HG03460 (cell line): ENCODE measurements at regions not wholly inside any gene's neighbourhood (a gene's known extent, or its start where the extent isn't known, plus 50 kb on each side); places are given as distances from the start of the nearest gene placed in this dataset.

Experiments
- ATAC-seq: cut with Tn5 transposase; IDR thresholded peaks from one replicate; pipeline ENCODE4 v1.9.1; 2021; ENCODE audit not compliant: unreplicated experiment

DNA sequence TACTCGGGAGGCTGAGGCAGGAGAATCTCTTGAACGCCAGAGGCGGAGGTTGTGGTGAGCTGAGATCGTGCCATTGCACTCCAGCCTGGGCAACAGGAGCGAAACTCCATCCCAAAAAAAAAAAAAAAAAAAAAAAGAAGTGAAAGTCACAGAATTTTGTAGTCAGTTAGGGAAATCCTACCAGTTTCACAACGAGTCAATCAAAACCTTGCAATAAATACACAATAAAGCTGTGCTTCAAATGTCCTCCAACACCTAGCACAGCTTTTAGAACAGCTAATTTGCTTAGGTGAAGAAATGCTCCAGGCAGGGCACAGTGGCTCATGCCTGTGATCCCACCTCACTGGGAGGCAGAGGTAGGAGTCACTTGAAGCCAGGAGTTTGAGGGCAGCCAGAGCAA is 112.8 kb upstream of the ATF7IP start:
- ATAC-seq: no peak

DNA sequence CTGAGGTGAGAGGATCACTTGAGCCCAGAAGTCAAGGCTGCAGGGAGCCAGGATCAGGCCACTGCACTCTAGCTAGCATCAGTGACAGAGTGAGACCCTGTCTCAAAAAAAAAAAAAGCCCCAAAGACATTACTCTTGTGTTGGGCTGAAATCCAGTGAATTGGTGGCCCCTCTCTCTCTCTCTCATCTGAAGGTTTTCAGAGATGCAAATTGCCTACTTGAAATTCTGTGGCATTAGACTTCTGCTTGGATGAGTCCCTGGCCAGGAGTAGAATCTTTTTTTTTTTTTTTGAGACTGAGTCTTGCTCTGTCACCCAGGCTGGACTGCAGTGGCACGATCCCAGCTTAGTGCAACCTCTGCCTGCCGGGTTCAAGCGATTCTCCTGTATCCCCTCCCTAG is 112.0 kb upstream of the ATF7IP start:
- ATAC-seq: no peak

DNA sequence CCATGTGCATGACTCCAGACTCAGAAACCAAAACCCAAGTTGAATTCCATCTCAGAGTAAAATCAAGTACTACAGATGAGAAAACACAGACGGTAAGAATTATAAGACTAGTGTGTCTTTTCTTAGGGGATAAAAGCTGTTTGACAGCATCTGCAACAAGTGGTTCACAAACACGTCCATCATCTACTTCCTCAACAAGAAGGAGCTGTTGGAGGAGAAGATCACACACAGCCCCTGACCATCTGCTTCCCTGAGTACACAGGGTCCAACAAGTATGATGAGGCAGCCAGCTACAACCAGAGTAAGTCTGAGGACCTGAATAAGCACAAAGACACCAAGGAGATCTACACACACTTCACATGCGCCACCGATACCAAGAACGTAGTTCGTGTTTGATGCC is 110.7 kb upstream of the ATF7IP start:
- no peak for ATAC-seq

DNA sequence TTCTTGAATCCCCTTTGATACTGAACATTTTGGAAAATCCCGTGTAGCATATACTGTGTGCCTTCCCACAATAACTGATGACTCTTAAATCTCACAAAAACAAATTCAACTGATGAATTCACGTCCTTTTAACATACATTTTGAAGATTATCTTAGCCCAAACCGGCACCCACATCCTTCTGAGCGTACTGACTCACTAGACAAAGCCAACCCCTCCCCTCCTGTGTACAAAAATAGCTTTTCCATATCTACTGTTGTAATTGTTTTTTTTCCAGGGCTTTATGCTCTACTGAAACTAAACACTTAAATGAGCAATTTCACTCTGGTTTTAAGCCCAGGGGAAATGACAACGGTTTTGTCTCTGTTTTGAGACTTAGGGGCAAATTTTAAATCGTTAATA is 109.4 kb upstream of the ATF7IP start:
- no peak for ATAC-seq

DNA sequence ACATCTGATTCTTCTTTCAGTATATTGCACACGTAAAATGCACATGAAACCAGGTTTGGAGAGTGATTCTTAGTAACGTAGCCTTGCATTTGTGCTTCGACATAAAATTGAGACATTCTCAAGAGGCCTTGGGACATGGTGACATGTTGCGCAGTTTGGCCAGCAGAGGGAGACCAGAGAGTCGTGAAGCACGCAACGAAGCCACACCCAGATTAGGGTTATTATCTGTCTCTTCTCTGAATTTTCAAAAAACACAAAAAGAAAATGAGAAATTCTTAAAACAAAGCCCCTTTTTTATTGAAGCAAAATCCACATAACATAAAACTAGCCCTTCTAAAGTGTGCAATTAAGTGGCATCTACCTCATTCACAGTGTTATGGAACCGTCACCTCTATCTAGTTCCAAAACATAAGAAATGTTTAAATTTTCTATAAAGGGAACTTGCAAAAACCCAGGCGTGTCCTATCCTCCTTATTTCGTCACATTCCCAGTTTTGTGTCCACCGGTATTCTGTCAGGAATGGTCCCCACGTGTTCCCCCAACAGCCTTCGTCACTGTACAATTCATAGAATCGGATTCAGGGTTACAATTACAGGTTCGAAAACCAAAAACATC is 108.8 kb upstream of the ATF7IP start:
- peak; percentile 69 for ATAC-seq

DNA sequence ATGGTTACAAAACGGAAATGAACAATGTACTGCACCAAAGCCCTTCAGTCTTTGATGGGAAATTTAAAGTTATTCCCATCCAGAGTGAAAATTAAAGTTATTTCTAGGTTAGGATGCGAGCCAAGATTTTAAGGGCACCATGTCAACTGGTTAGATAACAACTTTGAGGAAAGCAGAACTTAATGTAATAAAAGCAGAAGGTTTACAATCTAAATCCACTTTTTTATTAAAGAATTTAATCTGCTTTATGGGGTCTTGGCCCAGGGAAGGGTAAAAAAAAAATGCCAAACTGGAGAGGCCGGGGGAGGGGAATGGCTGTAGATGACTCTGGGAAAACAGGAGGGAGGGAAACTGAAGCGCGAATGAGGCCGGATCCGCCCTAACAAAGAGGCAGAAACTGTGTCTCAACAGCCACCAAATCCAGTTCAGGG is 108.2 kb upstream of the ATF7IP start:
- no peak for ATAC-seq

DNA sequence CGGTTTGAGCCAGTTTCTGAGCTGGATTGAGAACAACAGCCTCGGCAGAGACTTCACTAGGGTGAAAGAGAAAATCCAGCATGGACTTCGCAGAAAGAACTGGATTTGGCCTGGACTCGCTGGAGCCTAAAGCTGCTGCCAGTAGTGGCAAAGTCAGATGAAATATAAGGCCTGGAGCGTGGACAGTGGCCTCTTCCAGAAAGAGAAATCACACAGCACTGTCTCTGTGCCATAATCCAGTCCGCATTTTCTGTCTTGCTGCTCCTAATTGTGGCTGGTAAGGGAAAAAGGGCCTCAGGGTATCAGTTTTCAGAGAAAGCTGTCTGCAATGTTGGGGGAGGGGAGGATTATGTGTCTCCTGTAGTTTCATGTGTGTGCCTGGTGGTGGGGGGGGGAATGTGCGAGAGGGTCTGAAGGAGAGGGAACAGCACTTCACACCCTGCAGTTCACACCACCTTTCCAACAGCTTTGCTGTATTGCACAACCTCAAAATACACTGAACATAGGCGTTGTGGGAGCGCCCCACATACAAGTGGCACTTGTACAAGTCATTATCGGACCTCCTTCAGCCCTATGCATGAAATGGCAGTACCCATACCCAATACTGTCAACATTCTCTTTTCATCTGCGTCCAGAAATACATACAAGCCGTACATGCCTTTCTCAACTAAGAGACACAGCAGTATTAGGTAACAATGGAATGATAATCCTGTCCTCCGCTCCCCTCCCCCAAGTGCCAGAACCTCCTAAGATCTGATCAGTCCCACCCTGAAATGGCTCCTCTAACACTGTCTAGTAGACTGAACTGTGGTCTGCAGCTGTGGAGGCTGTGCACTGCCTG is 107.5 kb upstream of the ATF7IP start:
- ATAC-seq: no peak

DNA sequence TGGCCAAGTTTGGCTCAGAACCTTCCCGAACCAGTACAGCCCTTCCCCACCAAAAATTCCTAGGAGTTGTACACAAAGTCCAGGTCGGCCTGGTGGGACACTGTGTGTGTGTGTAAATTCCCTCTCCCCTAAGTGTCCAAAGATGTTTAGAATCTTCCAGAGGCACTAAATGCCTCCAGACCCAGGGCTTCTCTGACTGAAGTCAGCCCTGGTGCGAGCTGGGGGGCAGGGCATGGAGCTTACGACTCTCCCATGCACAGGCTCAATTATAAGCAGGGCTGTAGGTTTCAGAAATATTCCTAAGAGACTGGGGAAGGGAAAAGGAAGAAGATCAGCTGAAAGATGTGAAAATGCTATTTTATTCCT is 106.9 kb upstream of the ATF7IP start:
- ATAC-seq: no peak

DNA sequence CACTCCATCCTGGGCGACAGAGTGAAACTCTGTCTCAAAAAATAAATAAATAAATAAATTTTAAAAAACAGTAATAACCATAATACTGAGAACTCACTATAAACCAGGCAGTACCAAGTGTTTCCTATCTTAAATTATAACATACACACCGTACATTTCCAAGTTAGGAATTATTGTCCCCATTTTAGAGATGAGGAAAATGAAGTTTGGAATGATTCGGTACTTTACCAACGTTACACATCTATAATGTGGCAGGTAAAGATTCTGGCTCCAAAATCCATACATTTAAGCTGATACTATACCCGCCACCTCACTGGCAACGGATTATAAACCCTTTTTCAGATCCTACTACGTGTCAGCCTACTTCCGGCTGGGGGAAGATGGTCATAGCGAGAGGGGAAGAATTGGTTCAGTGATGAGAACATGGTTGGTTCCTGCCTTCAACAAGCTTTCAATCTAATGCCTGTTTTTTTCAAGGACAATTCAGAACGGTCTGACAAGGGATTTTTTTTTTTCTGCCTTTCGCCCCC is 105.9 kb upstream of the ATF7IP start:
- no peak for ATAC-seq

DNA sequence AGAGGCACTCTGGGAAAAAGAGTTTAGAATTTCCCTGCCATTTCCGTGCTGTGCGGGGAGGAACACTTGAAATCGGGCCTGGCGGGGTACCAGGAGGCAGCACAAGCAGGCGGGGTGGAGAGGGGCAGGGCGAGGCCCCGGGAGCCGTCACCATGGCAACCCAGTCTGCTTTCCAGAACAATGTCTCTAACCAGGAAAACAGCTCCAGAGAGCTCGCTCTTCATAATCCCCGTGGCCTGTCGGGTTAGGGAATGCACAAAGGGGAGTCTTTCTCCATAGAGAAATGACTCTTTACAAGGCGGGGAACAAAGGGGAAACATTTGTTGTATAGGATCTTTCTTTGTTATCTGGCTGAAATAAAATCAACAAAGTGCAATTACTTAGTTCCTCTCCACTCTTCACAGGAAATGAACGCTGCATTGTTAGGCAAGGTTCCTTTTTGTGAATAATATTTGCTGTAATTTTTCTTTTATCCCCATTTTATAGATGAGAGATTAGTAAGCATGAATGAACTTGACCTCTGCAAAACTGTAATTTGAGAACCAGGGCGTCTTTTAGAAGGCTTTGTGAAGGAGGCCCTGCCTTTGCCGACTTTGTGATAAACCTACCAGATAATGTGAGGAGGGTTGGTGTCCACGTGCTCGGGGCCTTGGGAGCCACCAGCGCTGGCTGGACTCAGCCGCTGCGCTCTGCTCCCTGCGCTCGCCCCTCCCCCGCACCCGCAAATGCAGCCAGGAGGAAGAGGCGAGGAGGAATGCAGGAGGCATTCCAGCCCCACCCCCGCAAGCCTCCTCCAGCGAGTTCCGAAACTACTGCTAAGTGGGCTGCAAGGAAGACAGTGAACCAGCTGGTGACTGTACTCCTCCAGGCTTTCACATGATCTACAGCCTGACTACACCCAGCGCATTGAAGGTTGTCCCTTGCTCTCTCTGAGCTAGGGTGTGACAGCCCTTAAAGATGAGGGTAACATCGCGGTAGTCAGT is 105.2 kb upstream of the ATF7IP start:
- no peak for ATAC-seq

DNA sequence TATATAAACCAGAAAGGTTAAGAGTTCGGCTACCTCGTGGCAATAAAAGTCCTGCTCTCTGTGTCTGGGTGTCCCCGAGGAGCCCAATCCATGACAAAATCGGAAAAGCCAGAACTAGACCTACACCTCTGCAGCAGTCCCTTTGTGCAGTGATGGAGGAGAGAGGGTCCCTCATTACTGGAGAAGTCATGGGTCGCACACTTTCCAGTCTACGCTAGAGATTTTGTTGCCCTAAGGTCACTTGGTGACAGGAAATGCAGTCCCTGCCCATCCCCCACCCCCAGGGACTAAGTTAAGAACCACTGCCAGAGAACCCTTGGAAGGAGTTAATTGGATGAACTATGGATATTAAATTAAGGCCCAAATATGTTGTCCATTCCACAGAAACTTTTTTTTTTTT is 104.4 kb upstream of the ATF7IP start:
- no peak for ATAC-seq

DNA sequence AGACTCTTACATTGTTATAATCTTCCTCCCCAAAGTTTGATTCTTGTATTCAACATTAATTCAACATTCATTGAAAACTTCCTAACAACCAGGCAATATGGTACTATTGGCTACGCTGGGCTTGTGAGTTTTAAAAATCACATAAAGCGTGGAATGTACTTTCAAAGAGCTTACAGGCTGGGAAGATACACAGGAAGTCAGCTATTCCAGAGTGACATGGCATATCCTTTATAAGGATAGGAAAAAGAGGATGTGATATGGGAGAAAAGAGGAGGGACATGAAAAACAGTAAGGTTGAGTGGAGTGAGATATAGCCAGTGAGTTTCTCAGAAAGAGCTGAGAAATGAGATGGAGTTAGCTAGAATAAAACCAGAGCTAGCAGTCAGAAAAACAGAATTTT is 103.6 kb upstream of the ATF7IP start:
- ATAC-seq: no peak

DNA sequence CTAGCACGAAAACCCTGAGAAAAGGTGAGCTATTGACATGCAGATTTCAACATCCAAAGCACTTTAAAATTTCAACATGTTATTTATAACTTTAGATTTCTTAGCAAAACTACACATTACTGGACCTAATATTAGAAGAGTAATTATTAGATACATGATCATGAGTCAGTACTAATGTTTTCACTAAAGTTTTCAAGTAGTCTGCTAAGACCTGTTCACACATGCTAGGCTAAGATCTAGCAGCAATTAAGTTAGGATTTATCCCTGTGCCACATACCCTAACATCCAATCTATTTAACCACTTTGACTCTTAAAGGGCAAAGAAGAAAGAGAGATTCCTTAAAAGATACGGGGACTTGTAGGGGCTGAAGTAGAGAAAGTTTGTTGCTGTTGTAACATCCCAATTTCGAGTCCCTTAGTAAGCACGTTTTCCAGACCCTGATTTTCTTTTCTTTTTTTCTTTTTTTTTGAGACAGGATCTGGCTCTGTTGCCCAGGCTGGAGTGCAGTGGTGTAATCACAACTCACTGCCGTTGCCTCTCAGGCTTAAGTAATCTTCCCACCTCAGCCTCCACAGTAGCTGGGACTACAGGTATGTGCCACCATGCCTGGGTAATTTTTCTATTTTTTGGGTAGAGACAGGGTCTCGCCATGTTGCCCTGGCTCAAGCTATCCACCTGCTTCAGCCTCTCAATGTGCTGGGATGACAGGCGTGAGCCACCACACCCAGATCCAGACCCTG is 102.5 kb upstream of the ATF7IP start:
- ATAC-seq: no peak

DNA sequence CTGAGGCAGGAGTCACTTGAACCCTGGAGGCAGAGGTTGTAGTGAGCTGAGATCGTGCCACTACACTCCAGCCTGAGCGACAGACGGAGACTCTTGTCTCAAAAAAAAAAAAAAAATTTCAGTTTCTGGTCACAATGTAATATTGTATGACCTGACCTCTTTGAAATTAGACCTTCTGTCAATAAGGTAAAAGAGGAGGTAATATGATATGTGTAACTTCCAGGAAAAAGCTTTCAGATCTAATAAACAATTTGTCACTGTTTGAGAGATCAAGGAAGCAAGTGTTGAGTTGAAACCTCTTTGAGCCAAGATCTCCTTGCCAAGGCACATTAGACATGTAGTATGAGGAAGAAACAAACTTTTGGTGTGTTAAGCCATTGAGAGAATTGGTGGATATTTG is 101.7 kb upstream of the ATF7IP start:
- no peak for ATAC-seq

DNA sequence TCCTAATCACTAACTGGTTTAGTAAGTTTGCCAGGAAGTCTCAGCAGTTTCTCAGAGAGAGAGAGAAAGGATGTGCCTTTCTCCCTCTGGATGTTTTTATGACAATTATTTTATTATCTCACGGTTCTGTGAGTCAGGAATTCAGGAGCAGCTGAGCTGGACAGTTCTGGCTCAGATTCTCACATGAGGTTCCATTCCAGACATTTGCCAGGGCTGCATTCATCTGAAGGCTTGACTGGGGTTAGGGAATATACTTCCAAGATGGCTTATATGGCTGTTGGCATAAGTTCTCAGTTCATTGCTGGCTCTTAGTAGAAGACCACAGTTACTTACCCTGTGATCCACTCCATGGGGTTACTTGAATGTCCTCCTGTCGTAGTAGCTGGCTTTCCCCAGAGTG is 101.2 kb upstream of the ATF7IP start:
- ATAC-seq: no peak

DNA sequence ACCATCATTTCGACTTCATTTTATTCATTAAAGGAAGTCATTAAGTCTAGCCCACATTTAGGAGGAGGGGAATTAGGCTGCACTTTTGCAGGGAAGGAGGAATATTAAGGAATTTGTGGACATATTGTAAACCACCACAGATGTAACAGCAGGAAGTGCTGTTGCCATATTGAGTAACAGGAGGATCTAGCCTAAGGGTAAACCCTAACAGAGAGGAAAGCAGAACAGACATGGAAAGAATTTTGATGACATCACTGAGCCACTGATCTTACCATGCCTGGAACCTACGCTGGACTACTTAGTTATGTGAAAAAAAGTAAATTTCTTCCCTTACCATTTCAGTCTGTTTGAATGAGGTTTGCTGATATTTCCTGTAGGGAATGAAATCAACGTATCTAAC is 100.7 kb upstream of the ATF7IP start:
- no peak for ATAC-seq

DNA sequence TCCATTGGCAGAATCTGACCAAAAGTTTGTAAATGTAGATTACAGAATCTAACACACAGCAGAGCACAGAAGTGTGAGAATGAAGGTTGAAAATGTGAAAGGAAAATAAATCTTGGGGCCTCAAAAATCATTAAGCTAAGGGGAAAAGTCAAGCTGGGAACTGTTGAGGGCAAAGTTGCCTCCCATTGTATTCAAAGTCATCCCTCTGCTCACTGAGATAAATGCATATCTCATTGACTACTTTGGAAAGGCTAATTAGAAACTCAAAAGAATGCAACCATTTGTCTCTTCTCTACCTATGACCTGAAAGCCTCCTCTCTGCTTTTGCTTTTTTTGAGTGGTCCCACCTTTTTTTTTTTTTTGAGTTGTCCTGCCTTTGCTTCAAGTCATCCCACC is 97.4 kb upstream of the ATF7IP start:
- ATAC-seq: no peak

DNA sequence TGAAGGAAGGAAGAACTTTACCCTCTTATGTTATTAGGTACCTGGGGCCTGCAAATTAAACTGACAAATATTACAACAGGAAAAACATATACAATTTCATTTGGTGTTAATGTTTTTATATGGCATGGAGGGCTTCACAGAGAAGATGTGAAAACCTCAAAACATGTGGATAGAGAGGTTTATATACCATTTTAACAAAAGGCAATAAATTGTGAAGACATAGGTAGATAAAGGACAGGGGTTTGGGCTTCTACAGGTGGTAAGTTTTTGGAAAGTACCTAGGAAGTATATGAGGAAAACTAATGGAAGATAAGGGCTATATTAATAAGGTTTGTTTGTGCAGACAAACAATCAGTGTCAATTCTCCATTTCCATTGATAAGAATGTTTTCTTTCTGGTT is 95.1 kb upstream of the ATF7IP start:
- ATAC-seq: no peak

DNA sequence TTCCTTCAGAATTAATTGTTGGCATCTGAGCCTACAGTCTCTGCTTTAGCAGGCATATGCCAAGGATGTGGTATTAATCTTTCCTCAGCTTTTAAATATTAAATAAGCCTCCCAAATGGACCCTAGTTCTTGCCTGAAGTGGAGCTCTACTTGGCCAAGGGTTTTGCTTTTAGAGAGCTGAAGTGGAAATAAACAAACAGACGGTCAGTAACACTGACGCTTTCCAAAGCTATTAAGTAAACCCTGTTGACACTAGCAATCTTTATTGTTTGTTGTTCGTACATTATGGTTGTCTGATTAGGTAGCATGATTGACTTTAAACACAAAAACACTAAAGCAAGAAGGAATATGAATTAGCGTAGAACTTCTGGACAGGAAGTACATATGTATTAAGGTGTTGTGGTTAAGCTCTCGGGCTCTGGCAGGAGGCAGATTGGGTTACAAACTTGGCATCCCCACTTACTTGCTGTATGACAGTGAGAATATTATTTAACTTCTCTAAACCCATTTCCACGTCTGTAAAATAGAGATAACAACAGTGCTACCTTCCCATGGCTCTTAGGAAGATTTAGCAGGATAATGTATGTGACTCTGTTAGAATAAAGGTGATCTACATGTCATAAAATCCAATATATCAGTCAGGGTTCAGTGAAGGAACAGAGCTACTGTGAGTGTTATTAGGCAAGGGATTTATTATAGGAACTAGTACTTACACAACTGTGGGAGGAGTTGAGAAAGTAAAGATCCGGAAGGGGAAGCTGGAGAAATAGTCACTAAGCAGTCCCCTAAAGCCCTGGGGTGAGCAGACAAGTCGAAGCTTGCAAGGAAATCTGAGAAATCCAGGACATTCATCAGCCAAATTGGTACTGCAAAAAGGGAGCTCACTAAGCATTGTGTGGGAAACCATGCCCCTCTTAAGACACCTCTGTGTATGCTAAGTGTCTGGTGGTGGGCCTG is 92.2 kb upstream of the ATF7IP start:
- ATAC-seq: no peak

DNA sequence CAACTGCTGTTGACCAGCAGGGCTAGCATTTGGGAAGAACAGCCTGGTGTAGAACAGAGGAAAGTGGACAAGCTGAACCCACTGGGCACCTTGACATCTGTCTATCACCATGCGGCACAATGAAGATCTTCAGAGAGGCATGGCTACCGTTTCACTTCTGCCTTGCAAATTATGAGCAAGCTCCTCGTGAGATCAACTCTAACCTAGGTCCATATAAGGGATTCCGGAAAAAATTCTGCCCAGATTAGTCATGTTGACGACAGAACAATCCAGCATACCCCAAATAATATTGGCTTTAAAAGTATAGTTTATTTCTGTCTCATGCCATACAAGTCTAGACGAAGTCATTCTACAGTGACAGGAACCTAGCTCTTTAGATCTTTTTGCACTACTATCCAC is 91.6 kb upstream of the ATF7IP start:
- ATAC-seq: no peak
